DND-41 (cell line): ENCODE measurements at regions not wholly inside any gene's neighbourhood (a gene's known extent, or its start where the extent isn't known, plus 50 kb on each side); places are given as distances from the start of the nearest gene placed in this dataset.
A peak's percentile ranks its signal among the peaks of the same experiment; 100 is the strongest.

Experiments
- ATAC-seq: fragments of 200-7000 bp; cut with Tn5 transposase; 3 replicates; pipeline ENCODE4 v1.9.1; 2021; ENCODE audit warnings: low read depth; ENCODE audit not compliant: insufficient read depth
- DNase-seq: peaks from one replicate; pipeline ENCODE4 v3.0.0-alpha.2; 2020
- H2AFZ ChIP-seq: 2 replicates; pipeline ENCODE4 v1.6.0; 2012; ENCODE audit warnings: low read depth, low read length
- H3K27ac ChIP-seq: 2 replicates; pipeline ENCODE4 v1.5.1; 2012; ENCODE audit warnings: low read length, inconsistent platforms
- H3K27me3 ChIP-seq: fragments of 200-600 bp; sonication (generic); 2 replicates; pipeline ENCODE4 v1.6.0; 2012; ENCODE audit warnings: low read length, mild to moderate bottlenecking, inconsistent platforms; ENCODE audit not compliant: insufficient read depth, poor library complexity
- H3K36me3 ChIP-seq: 2 replicates; pipeline ENCODE4 v1.5.1; 2012; ENCODE audit warnings: low read length, inconsistent platforms; ENCODE audit not compliant: insufficient read depth
- H3K4me1 ChIP-seq: 2 replicates; pipeline ENCODE4 v1.5.1; 2012; ENCODE audit warnings: mild to moderate bottlenecking, low read length; ENCODE audit not compliant: insufficient read depth
- H3K4me2 ChIP-seq: 2 replicates; pipeline ENCODE4 v1.6.0; 2012; ENCODE audit warnings: mild to moderate bottlenecking, moderate library complexity, low read length, inconsistent platforms; ENCODE audit not compliant: insufficient read depth
- H3K4me3 ChIP-seq, 2 experiments: fragments of 200-600 bp in 1 of 2; shearing (Covaris generic) in 1 of 2; 2 replicates each; pipeline ENCODE4 v1.5.1; 2012 to 2016; ENCODE audit warnings: inconsistent platforms in 2 of 2, low read length in 2 of 2, mild to moderate bottlenecking in 2 of 2, low read depth in 1 of 2, moderate library complexity in 1 of 2
- H3K79me2 ChIP-seq: 2 replicates; pipeline ENCODE4 v1.6.0; 2012; ENCODE audit warnings: low read length, inconsistent platforms; ENCODE audit not compliant: insufficient read depth
- H3K9ac ChIP-seq: 2 replicates; pipeline ENCODE4 v1.6.0; 2012; ENCODE audit warnings: low read depth, mild to moderate bottlenecking, inconsistent platforms, low read length, moderate library complexity
- H3K9me3 ChIP-seq: 2 replicates; pipeline ENCODE4 v1.5.1; 2012; ENCODE audit warnings: low read length, moderate library complexity, mild to moderate bottlenecking, inconsistent platforms; ENCODE audit not compliant: insufficient read depth, severe bottlenecking
- H4K20me1 ChIP-seq: 2 replicates; pipeline ENCODE4 v1.6.0; 2012; ENCODE audit warnings: low read length; ENCODE audit not compliant: insufficient read depth
- CTCF ChIP-seq: IDR thresholded peaks from 2 replicates; pipeline ENCODE4 v1.5.1; 2012; ENCODE audit warnings: borderline replicate concordance, low read length, moderate library complexity, mild to moderate bottlenecking; ENCODE audit not compliant: poor library complexity, severe bottlenecking; ENCODE audit errors: extremely low read depth
- EZH2 ChIP-seq: IDR thresholded peaks from 3 replicates; pipeline ENCODE4 v1.6.1; 2012; ENCODE audit warnings: borderline replicate concordance, low read depth, mild to moderate bottlenecking, moderate library complexity, low read length, inconsistent platforms; ENCODE audit not compliant: severe bottlenecking

- DNase-seq (no peak), ATAC-seq (0 out of 3 replicates have a peak, but pooled peaks have one; percentile 5)
- H3K4me2 ChIP-seq = no peak overlapping the region
- H4K20me1 ChIP-seq = peaks cover 11% of the 10 kb centered on the region; the same call in 1 of the 2 replicates
- H3K9me3 ChIP-seq = no peaks in the 10 kb centered on the region
- H3K9ac ChIP-seq = no peak overlapping the region
- no peaks in the 10 kb centered on the region for H3K27me3 ChIP-seq
- H3K4me1 ChIP-seq = no peaks in the 10 kb centered on the region
- TF ChIP-seq CTCF = no peak
- no peak for TF ChIP-seq EZH2
- H2AFZ ChIP-seq = no peak overlapping the region
- H3K27ac ChIP-seq = no peak overlapping the region
- peaks cover 30% of the 10 kb centered on the region; the same call in 1 of the 2 replicates for H3K79me2 ChIP-seq
- 0 out of 2 replicates have a peak, but pooled peaks cover 2% of the 10 kb centered on the region for H3K36me3 ChIP-seq
- H3K4me3 ChIP-seq = no peak overlapping the region
Observed at GRCh38 chr3:51619983-51620382, 51.1 kb upstream of the TEX264 start.

GRCh38 chr3:51620543-51620942, 50.5 kb upstream of the TEX264 start:
- H3K27ac ChIP-seq = no peak overlapping the region; the same call in 1 of the 2 replicates

GRCh38 chr3:51621091-51621892, 49.8 kb upstream of the TEX264 start:
- no peak overlapping the region for H2AFZ ChIP-seq
- TF ChIP-seq CTCF (no peak), EZH2 (no peak)
- peaks cover 11% of the 10 kb centered on the region; the same call in 1 of the 2 replicates for H4K20me1 ChIP-seq
- H3K9me3 ChIP-seq = no peaks in the 10 kb centered on the region
- 0 out of 2 replicates have a peak, but pooled peaks cover 2% of the 10 kb centered on the region for H3K36me3 ChIP-seq
- no peak overlapping the region for H3K9ac ChIP-seq
- no peak overlapping the region for H3K27ac ChIP-seq
- H3K4me2 ChIP-seq = no peak overlapping the region
- H3K27me3 ChIP-seq = no peaks in the 10 kb centered on the region
- no peak for DNase-seq
- H3K4me3 ChIP-seq = no peak overlapping the region
- peaks cover 30% of the 10 kb centered on the region; the same call in 1 of the 2 replicates for H3K79me2 ChIP-seq
- ATAC-seq = no peak
- no peaks in the 10 kb centered on the region for H3K4me1 ChIP-seq

More at GRCh38 chr3:51620543-51620942, 50.5 kb upstream of the TEX264 start:
- Histone ChIP-seq H4K20me1 (peaks cover 11% of the 10 kb centered on the region; the same call in 1 of the 2 replicates), H3K9me3 (no peaks in the 10 kb centered on the region), H3K9ac (no peak overlapping the region), H3K4me2 (no peak overlapping the region), H3K79me2 (peaks cover 30% of the 10 kb centered on the region; the same call in 1 of the 2 replicates), H3K36me3 (0 out of 2 replicates have a peak, but pooled peaks cover 2% of the 10 kb centered on the region), H2AFZ (no peak overlapping the region), H3K4me1 (no peaks in the 10 kb centered on the region), H3K4me3 (no peak overlapping the region), H3K27me3 (no peaks in the 10 kb centered on the region)
- no peak for TF ChIP-seq EZH2
- no peak for TF ChIP-seq CTCF
- ATAC-seq (no peak), DNase-seq (no peak)
